ENCODE measurements at regions not wholly inside any gene's neighbourhood (a gene's known extent, or its start where the extent isn't known, plus 50 kb on each side); places are given as distances from the start of the nearest gene placed in this dataset.
"Not testable (repeated sequence)": the region's sequence is repeated elsewhere in the genome, so short reads cannot be mapped to it uniquely, and the experiment has no call there.

- no peak for DNase-seq (ENCODE audit: low read depth in 2 of 2)
Observed at GRCh38 chr9:29514862-29515261, 1941.6 kb upstream of the C9orf72 start.

DNA sequence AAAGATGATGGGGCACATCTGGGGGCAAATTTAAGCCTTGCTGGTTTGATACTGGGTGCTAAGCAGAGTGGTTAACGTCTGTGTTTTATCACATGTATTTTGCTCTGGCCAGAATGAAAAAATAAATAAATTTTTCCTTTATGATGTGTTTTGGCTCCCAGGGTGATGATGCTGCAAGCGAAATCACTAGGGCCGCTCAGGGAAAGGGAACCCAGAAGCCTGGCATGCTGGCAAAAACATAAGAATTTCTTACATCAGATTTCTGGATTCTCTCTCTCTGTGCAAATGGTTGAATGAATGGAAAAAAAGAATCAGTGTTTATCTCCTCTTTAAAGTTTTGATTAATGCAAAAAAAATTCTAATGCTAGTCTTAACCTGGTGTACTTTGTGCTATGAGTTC, 1975.2 kb upstream of the C9orf72 start:
- DNase-seq (ENCODE audit: low read depth in 2 of 2) = no peak

DNA sequence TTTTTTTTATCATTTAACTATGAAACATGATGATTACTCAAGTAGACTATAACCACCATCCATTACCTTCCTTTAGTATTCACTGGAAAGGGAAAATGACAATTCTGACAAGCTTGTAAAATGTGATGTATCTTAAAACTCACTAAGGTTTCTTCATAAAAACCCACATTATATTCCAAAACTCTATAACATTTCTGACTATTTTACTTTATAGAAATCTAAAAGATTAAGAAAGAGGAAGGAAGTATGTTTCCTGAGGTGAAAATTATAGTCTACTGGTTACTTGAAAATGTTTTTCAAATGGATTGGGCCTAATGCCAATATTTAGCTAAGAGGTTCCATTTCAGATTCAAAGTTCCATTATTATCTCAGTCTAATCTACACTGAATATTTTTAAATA, 1982.2 kb upstream of the C9orf72 start:
- DNase-seq (ENCODE audit: low read depth in 2 of 2) = no peak

GRCh38 chr9:29556317-29556716, 1983.0 kb upstream of the C9orf72 start:
- DNase-seq (ENCODE audit: low read depth in 2 of 2) = no peak

DNA sequence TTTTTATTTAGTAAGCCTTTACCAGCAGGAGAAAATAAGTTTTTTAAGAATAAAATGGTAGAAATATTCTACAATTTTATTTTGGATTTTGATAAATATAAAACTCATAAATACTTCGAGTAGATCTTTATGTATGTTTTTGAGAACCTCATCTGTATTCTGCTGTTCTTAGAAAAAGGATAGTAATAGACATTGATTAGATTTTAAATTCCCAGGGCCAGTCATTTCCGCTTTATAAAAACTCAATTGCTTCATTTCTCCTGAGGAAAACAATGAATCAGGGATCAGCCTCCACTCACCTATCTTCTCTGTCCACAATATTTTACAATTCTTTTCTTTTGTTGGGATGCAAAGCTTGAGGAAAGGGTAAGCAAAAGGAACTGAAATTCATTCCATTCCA, 1983.5 kb upstream of the C9orf72 start:
- no peak for DNase-seq (ENCODE audit: low read depth in 2 of 2)

- no peak for DNase-seq (ENCODE audit: low read depth in 2 of 2)
Observed at GRCh38 chr9:29564564-29564963, 1991.3 kb upstream of the C9orf72 start.

GRCh38 chr9:29575219-29575618, 2001.9 kb upstream of the C9orf72 start:
- DNase-seq (ENCODE audit: low read depth in 2 of 2) = no peak

- DNase-seq (ENCODE audit: low read depth in 2 of 2) = no peak
Observed at GRCh38 chr9:29588361-29588760, 2015.1 kb upstream of the C9orf72 start.

- no peak for DNase-seq (ENCODE audit: low read depth in 2 of 2)
Observed at GRCh38 chr9:29609282-29609681, 2036.0 kb upstream of the C9orf72 start.

DNA sequence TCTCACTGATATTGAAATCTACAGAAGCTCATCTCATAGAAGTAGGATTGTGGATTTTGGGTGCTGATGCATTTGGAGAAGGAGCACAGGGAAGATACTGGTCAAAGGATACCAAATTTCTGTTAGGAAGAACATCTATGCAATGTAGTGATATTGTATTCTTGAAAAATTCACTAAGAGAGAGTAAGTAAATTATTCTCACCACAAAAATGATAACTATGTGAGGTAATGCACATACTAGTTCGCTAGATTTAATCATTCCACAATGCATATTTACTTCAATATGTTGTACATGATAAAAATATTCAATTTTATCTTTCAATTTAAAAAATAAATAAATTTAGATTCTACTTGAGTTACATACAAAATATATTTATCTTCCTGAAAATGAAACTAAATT, 2040.5 kb upstream of the C9orf72 start:
- no peak for DNase-seq (ENCODE audit: low read depth in 2 of 2)

- DNase-seq (ENCODE audit: low read depth in 2 of 2) = no peak
Observed at GRCh38 chr9:29616844-29617243, 2043.6 kb upstream of the C9orf72 start.

- DNase-seq (ENCODE audit: low read depth in 2 of 2) = no peak
Observed at GRCh38 chr9:29625292-29625731, 2052.0 kb upstream of the C9orf72 start.

- no peak for DNase-seq (ENCODE audit: low read depth in 2 of 2)
Observed at GRCh38 chr9:29625931-29626330, 2052.7 kb upstream of the C9orf72 start.

- DNase-seq (ENCODE audit: low read depth in 2 of 2) = not testable (repeated sequence)
Observed at GRCh38 chr9:29628856-29629255, 2055.6 kb upstream of the C9orf72 start.

DNA sequence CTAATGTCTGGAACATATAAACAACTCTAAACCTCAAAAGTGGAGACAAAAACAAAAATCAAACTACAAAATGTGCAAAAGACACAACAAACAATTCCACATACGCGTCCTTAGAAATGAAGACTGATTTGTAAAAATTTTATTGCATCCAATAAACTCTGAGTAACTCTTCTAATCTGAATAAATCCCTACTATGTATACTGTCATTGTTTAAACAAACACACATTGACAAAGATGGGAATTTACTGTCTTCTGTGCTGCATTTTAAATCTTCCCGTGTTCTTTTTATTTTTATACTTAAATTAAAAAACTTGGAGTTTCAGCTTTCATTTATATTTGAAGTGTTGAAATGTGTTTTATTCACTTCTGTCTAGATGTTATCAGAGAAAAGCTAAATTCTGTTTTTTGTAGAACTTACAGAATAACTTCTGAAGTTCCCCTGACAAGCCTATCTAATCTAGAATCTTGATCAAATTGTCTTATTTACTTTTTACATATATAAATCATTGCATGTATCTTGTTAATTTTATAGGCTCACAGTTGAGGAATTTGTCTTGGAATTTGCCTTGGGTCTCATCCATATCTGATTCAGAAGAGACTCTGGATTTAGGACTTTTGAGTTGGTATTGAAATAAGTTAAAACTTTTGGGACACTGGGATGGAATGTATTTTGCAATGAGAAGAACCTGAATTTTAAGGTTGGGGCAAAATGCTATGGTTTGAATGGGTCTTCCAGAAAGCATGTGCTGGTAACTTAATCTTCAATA, 2064.4 kb upstream of the C9orf72 start:
- DNase-seq (ENCODE audit: low read depth in 2 of 2) = no peak

DNA sequence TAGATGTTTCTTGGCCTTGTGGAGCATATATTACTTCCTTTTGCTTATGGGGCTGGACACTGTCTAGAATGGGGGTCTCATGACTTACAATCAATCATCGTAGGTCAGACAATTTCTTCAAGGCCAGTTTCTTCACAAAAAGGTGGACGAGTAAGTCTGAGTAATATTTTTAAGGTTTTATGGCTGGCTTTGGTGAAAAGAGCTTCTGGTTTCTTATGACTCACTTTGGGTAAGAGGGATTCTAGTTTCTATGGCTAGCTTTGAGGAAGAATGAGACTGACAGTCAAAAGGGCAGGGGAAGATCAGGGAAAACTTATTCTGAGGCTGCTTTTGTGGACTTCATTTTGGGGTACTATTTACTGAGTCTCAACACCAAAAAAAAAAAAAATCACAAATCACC, 2067.2 kb upstream of the C9orf72 start:
- no peak for DNase-seq (ENCODE audit: low read depth in 2 of 2)

DNA sequence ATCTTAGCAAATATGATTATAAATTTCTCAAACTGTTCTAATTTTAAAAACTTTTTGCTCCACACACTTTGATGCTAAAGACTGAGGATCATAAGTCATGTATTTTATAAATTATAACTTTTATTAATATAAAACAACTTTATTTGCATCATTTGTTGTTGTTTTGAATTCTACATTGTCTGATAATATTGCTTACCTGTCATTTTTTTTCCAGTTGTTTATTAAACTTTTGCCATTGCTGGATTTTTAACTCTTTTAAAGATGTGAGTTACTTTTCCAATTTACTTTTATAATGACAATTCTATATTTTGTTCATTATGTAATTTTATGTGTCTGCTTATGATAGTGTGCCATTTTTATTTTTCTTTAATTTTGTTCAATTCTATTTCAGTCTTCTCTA, 2071.2 kb upstream of the C9orf72 start:
- DNase-seq (ENCODE audit: low read depth in 2 of 2) = no peak

DNA sequence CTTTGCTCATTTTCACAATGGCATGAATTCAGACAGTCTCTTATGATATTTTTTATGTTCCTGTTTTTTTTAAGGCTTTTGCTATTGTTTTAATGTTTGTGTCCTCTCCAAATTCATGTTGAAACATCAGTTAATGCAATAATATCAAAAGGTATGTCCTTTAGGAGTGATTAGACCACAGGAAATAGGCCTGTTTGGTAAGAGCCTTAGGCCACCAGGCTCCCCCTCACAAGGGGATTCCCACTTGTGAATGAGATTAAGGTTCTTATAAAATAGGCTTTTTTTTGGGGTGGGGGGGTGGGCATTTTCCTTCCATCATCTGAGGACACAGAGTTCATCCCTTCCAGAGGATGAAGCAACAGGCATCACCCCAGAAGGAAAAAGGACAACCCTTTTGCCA, 2074.2 kb upstream of the C9orf72 start:
- DNase-seq (ENCODE audit: low read depth in 2 of 2) = no peak

DNA sequence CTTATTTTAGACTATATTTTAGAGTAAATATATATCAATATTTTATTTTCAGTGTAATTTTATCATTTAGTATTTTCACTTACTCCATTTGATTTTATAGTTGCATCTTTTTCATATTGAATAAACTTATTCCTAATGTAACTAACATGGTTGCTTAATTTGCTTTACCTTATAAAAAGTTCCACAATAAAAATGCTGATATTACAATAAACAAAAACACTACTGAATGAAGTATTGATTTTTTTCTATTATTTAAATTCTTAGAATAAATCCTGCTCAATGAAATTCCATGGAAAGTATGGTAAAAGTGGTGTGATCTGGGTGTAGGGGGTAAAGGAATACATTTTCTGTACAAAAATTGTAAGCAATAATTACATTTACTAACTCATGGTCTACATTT, 2074.9 kb upstream of the C9orf72 start:
- DNase-seq (ENCODE audit: low read depth in 2 of 2) = no peak

- DNase-seq (ENCODE audit: low read depth in 2 of 2) = no peak
Observed at GRCh38 chr9:29648601-29649000, 2075.3 kb upstream of the C9orf72 start.

- no peak for DNase-seq (ENCODE audit: low read depth in 2 of 2)
Observed at GRCh38 chr9:29656641-29657406, 2083.5 kb upstream of the C9orf72 start.

GRCh38 chr9:29657821-29658220, 2084.5 kb upstream of the C9orf72 start:
- no peak for DNase-seq (ENCODE audit: low read depth in 2 of 2)

- DNase-seq (ENCODE audit: low read depth in 2 of 2) = no peak
Observed at GRCh38 chr9:29659014-29659413, 2085.7 kb upstream of the C9orf72 start.
